Central memory CD4-positive, alpha-beta T cell (primary cell): ENCODE measurements at regions not wholly inside any gene's neighbourhood (a gene's known extent, or its start where the extent isn't known, plus 50 kb on each side); places are given as distances from the start of the nearest gene placed in this dataset.
"Not testable (repeated sequence)": the region's sequence is repeated elsewhere in the genome, so short reads cannot be mapped to it uniquely, and the experiment has no call there.

Experiments used
- DNase-seq: peaks from one replicate; pipeline ENCODE4 v3.0.0; 2022

GRCh38 chrX:500481-501010 lies 113.8 kb upstream of the PPP2R3B start:
- DNase-seq = no peak

GRCh38 chrX:506341-506740 lies 119.6 kb upstream of the PPP2R3B start:
- DNase-seq = no peak

- DNase-seq = no peak
Measured at GRCh38 chrX:508163-508562, 121.5 kb upstream of the PPP2R3B start.

- not testable (repeated sequence) for DNase-seq
Measured at GRCh38 chrX:508821-509220, 121.8 kb upstream of the SHOX start.

DNA sequence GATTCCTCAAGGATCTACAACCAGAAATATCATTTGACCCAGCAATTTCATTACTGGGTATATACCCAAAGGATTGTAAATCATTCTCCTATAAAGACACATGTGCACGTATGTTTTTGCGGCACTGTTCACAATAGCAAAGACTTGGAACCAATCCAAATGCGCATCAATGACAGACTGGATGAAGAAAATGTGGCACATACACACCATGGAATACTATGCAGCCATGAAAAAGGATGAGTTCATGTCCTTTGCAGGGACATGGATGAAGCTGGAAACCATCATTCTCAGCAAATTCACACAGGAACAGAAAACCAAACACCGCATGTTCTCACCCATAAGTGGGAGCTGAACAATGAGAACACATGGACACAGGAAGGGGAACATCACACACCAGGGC lies 119.5 kb upstream of the SHOX start:
- not testable (repeated sequence) for DNase-seq

GRCh38 chrX:518319-518718 lies 112.3 kb upstream of the SHOX start:
- DNase-seq = no peak

- DNase-seq = no peak
Measured at GRCh38 chrX:519741-520140, 110.8 kb upstream of the SHOX start.

GRCh38 chrX:522456-522855 lies 108.1 kb upstream of the SHOX start:
- no peak for DNase-seq

DNA sequence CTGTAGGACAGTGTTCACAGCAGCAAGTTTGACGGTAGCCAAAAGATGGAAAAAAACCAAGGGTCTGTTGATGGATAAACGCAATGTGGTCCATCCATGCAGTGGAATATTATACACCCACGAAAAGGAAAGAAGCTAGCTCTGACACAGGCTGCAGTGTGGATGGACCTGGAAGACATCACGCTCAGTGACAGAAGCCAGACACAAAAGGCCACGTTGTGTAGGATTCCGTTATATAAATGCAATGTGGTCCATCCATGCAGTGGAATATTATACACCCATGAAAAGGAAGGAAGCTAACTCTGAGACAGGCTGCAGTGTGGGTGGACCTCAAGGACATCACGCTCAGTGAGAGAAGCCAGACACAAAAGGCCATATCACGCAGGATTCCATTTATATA lies 105.5 kb upstream of the SHOX start:
- no peak for DNase-seq

DNA sequence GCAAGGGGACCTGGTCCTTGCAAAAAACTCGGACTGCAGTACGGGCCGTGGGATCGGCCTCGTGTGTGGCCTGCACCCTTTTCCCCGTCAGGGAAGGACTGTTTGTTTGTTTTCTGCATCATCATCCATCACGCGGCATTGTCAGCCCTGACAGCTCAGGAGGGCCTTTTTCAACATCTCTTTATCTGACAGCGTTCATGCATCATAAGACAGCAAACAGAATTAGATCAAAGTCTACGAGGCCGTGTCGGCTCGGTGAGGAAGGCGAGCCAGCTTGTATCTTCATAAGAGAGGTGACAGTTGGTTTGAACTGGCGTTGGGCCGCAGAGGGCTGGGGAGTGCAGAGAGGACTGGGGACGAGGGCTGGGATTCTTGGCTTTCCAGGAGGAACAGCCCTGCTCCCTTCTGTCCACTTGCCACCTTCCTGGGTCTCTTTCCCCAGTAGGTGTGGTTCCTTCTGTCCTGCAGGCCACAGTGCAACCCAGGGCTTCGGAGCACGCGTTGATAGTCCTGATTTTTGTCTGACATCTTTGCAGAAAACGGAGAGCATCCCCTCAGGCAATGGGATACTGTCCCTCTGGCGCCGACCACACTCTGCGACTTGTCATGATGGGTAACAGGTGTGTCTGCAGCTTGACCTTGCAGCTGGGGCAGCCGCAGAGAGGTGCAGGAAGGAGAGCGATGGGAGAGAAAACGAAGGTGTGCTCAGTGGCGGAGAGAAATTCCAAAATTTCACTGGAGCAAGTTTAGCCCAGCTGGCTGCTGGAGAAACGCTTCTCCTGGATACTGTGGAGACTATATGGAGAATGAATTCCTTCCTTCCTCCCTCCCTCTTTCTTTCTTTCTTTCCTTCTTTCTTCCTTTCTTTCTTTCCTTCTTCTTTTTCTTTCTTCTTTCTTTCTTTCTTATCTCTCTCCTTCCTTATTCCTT lies 104.0 kb upstream of the SHOX start:
- no peak for DNase-seq

GRCh38 chrX:530726-531610 lies 99.6 kb upstream of the SHOX start:
- DNase-seq = no peak

- no peak for DNase-seq
Measured at GRCh38 chrX:531611-531936, 99.0 kb upstream of the SHOX start.

- no peak for DNase-seq
Measured at GRCh38 chrX:534804-535203, 95.8 kb upstream of the SHOX start.

DNA sequence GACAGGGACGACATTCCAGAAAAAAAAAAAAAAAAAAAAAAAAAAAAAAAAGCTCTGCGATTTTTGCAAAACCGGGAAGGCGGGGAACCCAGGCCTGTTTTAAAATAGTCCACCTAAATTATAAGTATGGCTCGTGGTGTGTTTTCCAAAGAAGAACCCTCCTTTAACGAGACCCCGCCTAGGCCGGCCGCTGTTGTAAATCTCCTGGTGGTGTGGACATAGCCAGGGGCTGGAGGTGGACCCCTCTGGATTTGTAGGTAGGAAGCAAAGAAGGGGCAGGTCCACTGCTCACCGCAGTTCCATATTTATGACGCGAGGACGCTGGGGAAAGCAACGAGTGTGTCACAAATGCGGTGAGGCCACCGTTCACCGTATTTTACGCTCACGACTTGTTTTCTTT lies 94.0 kb upstream of the SHOX start:
- DNase-seq = no peak

DNA sequence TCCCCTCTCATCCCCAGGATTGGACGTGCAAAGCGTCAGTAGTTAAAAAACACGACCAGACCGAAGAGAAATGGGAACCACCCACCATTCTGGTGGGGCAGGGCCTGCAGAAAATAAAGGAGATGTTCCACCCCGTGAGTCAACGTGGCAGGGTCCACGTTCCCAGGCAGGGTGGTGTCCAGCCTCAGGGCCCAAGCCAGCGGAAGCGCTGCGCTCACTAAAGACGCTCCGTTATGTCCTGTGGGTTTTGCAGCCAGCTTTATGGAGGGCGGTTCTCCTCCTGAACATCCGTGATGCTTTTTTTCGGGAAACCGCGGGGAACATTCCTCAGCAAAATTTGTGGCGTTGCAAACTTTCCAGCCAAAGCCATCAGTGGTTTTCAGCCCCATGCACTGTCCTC lies 93.4 kb upstream of the SHOX start:
- no peak for DNase-seq

DNA sequence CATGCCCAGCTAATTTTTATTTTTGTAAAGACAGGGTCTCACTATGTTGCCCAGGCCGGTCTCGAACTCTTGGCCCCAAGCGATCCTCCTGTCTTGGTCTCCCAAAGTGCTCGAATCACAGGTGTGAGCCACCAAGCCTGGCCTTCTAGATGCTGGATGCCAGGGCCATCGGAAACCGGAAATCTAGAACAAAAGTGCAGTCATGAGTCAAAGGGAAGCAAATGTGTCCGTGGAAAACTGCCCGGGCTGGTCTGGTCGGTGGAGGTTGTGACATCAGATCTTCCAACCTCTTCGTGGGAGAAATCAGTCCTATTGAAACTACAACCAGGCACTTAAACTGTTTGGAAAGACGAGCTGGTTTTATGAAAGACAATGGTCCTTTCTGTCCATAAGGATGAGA lies 92.3 kb upstream of the SHOX start:
- no peak for DNase-seq

- DNase-seq = not testable (repeated sequence)
Measured at GRCh38 chrX:541006-541405, 89.6 kb upstream of the SHOX start.

GRCh38 chrX:542179-542578 lies 88.4 kb upstream of the SHOX start:
- no peak for DNase-seq

DNA sequence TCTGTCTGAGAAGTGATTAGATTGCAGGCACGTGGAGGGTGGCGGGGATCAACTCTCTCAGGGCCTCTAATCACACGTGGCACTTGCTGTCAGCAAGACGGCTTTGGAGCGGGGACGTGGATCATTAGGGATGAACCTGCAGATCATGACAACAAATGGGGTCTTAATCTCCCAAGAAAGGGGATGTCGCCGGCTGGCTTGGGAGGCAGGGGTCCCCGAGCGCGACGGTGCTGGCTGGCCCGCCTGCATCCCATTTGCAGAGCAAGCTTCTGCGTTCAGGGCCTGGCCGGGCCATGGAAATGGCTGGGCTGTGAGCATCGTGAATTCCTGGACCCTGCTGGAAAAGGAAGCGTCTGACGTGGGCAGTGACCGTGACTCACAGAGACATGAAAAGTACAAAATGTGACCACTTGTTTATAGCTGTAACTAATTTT lies 85.1 kb upstream of the SHOX start:
- DNase-seq = no peak

DNA sequence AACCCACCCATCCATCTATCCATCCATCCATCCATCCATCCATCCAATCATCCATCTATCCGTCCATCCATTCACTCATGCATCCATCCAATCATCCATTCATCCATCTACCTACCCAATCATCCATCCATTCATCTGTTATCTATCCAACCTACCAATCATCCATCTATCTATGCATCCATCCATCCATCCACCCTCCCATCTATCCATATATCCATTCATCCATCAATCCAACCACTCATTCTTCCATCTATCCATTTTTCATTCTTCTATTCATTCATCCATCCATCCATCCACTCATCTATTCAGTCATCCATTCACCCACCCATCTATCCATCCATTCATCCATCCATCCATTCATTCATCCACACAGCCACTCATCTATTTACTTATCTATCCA lies 80.1 kb upstream of the SHOX start:
- no peak for DNase-seq

DNA sequence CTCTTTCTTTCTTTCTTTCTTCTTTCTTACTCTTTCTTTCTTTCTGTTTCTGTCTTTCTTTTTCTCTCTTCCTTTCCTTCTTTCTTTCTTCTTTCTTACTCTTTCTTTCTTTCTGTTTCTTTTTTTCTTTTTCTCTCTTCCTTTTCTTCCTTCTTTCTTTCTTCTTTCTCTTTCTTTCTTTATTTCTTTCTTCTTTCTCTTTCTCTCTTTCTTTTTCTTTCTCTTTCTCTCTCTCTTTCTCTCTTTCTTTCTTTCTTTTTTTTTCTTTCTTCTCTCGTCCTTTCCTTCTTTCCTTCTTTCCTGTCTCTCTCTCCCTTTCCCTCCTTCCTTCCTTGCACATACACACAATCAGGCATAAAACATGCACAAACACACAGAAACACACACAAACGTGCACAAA lies 79.3 kb upstream of the SHOX start:
- no peak for DNase-seq

DNA sequence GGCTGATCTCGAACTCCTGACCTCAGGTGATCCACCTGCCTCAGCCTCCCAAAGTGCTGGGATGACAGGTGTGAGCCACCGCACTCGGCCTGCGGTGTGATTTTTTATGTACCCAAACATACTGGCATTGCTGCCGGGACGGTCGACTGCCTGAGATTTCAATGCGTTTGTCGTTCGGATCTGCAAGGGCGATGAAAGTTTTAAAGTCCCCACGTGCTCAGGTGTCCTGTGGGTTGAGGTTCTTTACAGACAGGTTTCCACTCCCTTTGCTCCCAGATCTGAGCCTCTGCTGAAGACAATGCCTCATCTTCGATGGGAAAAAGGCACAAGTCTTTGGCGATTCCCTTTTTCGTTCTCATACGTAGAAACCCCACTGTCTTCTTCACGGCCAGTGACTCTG lies 78.1 kb upstream of the SHOX start:
- DNase-seq = no peak

DNA sequence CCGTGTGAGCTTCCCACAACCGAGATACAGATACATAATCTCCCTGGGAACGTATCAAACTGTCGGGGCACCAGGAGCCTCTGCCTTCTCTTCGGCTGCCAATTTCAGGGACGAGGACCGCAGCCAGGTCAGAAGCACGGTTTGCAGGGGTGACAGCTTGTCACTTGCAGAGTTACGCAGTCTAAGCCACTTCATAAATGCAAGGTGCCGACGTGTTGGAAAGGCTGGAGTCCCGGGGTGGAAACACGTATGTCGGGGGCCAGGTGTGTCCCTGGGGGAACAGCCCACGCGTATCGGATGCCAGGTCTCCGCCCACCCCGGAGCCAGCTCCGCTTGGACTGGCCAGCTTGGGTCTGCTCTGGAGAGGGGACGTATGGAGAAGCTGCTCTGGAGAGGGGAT lies 76.3 kb upstream of the SHOX start:
- DNase-seq = no peak
